B cell (primary cell): ENCODE measurements at regions not wholly inside any gene's neighbourhood (a gene's known extent, or its start where the extent isn't known, plus 50 kb on each side); places are given as distances from the start of the nearest gene placed in this dataset.

Experiments used
- ATAC-seq: fragments of 200-7000 bp; cut with Tn5 transposase; one replicate; pipeline ENCODE4 v1.10.0; 2021; ENCODE audit warnings: low read depth, mild to moderate bottlenecking, moderate number of reproducible peaks, moderate library complexity
- CTCF ChIA-PET: fragments of 350-600 bp; sonication (Branson Sonifier 250); formaldehyde crosslinking; loops from one replicate; lab custom pipeline; 2021; ENCODE audit warnings: antibody characterized with exemption, inconsistent platforms; lab: Charles Lee
- POLR2A ChIA-PET: fragments of 350-600 bp; sonication (Branson Sonifier 250); formaldehyde crosslinking; loops from one replicate; lab custom pipeline; 2021; ENCODE audit warnings: antibody characterized with exemption; lab: Charles Lee
- DNase-seq: peaks from one replicate; pipeline ENCODE4 v3.0.0; 2013
- H2AFZ ChIP-seq: 2 replicates; pipeline ENCODE4 v1.6.1; 2012; ENCODE audit warnings: mild to moderate bottlenecking, low read depth, low read length; ENCODE audit not compliant: insufficient read depth, poor library complexity, severe bottlenecking
- H3K27ac ChIP-seq, 2 donors: 1 replicate in 1 of 2; 2 replicates in 1 of 2; pipeline ENCODE4 v1.5.1; 2012 to 2013; ENCODE audit warnings: low read length in 2 of 2, mild to moderate bottlenecking in 2 of 2, moderate library complexity in 1 of 2
- H3K27me3 ChIP-seq, 4 experiments: fragments of 200-600 bp in 1 of 4; sonication (generic) in 1 of 4; replicated peaks in 1 of 4; 1 replicate in 2 of 4; 2 replicates in 2 of 4; pipeline versions ENCODE4 v1.6.1 to v1.7.0; 2013 to 2016; ENCODE audit warnings: low read length in 3 of 4, mild to moderate bottlenecking in 2 of 4, mixed read lengths in 1 of 4, moderate library complexity in 1 of 4; ENCODE audit not compliant: insufficient read depth in 4 of 4, control insufficient read depth in 3 of 4; ENCODE audit errors: control extremely low read depth in 1 of 4
- H3K36me3 ChIP-seq, 2 experiments: replicated peaks in 1 of 2; 1 replicate in 1 of 2; 2 replicates in 1 of 2; pipeline versions ENCODE4 v1.6.1 to v1.7.1; 2013; ENCODE audit warnings: low read length in 1 of 2; ENCODE audit not compliant: insufficient read depth in 2 of 2, control insufficient read depth in 1 of 2; ENCODE audit errors: control extremely low read depth in 1 of 2, extremely low read depth in 1 of 2
- H3K4me1 ChIP-seq, 2 donors: fragments of 200-600 bp in 1 of 2; sonication (generic) in 1 of 2; 1 replicate in 1 of 2; 2 replicates in 1 of 2; pipeline versions ENCODE4 v1.5.1 to v1.6.1; 2013 to 2017; ENCODE audit warnings: low read length in 2 of 2; ENCODE audit not compliant: control insufficient read depth in 2 of 2, insufficient read depth in 2 of 2
- H3K4me2 ChIP-seq: replicated peaks from 2 replicates; pipeline ENCODE3; 2012; ENCODE audit warnings: mild to moderate bottlenecking, low read depth, low read length; ENCODE audit not compliant: poor library complexity, severe bottlenecking
- H3K4me3 ChIP-seq, 5 experiments: fragments of 200-600 bp in 1 of 5; sonication (generic) in 1 of 5; 1 replicate in 3 of 5; 2 replicates in 2 of 5; pipeline versions ENCODE4 v1.5.1 to v1.7.0; 2011 to 2016; ENCODE audit warnings: low read length in 4 of 5, mild to moderate bottlenecking in 4 of 5, low read depth in 2 of 5, control low read depth in 1 of 5, moderate library complexity in 1 of 5; ENCODE audit not compliant: insufficient read depth in 1 of 5; ENCODE audit errors: control extremely low read depth in 1 of 5, extremely low read depth in 1 of 5
- H3K79me2 ChIP-seq: fragments of 200-600 bp; sonication (generic); one replicate; pipeline ENCODE4 v1.6.0; 2016; ENCODE audit warnings: low read length; ENCODE audit not compliant: control insufficient read depth, insufficient read depth
- H3K9ac ChIP-seq: fragments of 200-600 bp; sonication (generic); 2 replicates; pipeline ENCODE4 v1.6.1; 2017; ENCODE audit warnings: mild to moderate bottlenecking, low read length, moderate library complexity
- H3K9me3 ChIP-seq, 3 donors: one replicate each; pipeline versions ENCODE4 v1.6.1 to v1.7.1; 2013; ENCODE audit warnings: low read length in 2 of 3; ENCODE audit not compliant: control insufficient read depth in 2 of 3, insufficient read depth in 1 of 3; ENCODE audit errors: control extremely low read depth in 1 of 3
- H4K20me1 ChIP-seq: 2 replicates; pipeline ENCODE4 v1.6.0; 2012; ENCODE audit warnings: mild to moderate bottlenecking, low read length; ENCODE audit not compliant: insufficient read depth, control insufficient read depth, poor library complexity, severe bottlenecking
- H3K27ac Mint-ChIP-seq: one replicate; pipeline ENCODE4 v1.8.0; 2021; ENCODE audit warnings: mixed read lengths
- H3K27me3 Mint-ChIP-seq: one replicate; pipeline ENCODE4 v1.8.0; 2021; ENCODE audit warnings: mixed read lengths
- H3K4me1 Mint-ChIP-seq: one replicate; pipeline ENCODE4 v1.8.0; 2021; ENCODE audit warnings: mixed read lengths
- H3K4me3 Mint-ChIP-seq: one replicate; pipeline ENCODE4 v1.8.0; 2021; ENCODE audit warnings: mixed read lengths
- H3K9me3 Mint-ChIP-seq: one replicate; pipeline ENCODE4 v1.8.0; 2022; ENCODE audit warnings: mixed read lengths; ENCODE audit not compliant: insufficient read depth
- EZH2 ChIP-seq: IDR thresholded peaks from 2 replicates; pipeline ENCODE4 v1.6.1; 2012; ENCODE audit warnings: borderline replicate concordance, low read depth, mild to moderate bottlenecking, moderate library complexity, low read length; ENCODE audit not compliant: insufficient read depth, poor library complexity, severe bottlenecking
- WGBS: methylation state at CpG from one replicate; pipeline ENCODE4 v1.1.5; 2013; ENCODE audit warnings: missing lambda C conversion rate; ENCODE audit not compliant: insufficient coverage; 5-methylcytosine and 5-hydroxymethylcytosine counted together
- intact Hi-C: fragments of 100-400 bp; cut with micrococcal nuclease; formaldehyde crosslinking; loops from one replicate; pipeline ENCODE4 v1.10.0; 2022
- TF ChIP-seq, protein P1 (sequence below): fragments of 200-600 bp; IDR thresholded peaks from one replicate; pipeline ENCODE4 v1.8.0; 2022; ENCODE audit warnings: antibody characterized with exemption, mild to moderate bottlenecking

DNA sequence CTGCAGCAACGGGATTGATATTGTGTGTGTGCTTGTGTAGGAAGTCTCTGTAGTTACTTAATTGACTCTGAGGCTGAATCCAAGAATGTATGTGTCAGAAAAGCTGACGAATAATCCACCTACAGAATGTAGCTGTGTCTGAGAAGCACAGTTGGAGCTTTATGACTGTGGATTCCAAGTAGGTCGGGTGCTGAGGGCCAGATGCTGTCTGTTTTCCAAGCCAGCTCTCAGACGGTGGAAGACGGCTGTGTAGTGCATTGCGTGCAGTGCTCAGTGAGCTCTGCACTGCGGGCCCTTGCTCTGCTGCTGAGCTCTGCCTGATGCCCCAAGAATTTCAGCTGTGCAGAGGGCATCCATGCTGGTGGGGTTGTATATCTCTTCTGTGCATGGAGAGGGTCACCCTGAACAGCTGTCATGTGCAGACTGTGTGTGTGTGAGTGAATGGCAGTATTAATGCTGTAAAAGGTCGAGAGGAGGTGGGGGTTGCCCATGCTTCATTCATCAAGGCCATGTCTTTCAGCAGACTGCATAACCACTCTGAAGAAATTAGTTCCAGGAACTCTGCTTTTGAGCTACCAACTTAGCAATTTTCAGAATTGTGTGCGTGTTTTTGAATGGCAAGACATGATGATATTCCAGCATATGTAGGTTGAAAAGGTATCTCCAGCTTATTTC, 154.1 kb upstream of the USP9Y start:
- DNase-seq (no peak), ATAC-seq (no peak)
- ChIA-PET CTCF (no interaction called here), POLR2A (no interaction called here)
- H3K4me1 ChIP-seq, result peaks cover 0 to 12% of the 10 kb centered on the region in 2 donors
- Mint-ChIP-seq H3K4me1 (no peaks in the 10 kb centered on the region), H3K4me3 (no peak overlapping the region), H3K27ac (no peak overlapping the region), H3K9me3 (no peaks in the 10 kb centered on the region), H3K27me3 (no peaks in the 10 kb centered on the region)
- intact Hi-C loops, result no loop called here
- no peaks in the 10 kb centered on the region for H3K9me3 ChIP-seq
- WGBS, result 100% methylated on average over 1 of the region's 9 CpGs
- no peak overlapping the region for H3K4me2 ChIP-seq
- no peak for TF ChIP-seq EZH2
- TF ChIP-seq, protein P1, sequence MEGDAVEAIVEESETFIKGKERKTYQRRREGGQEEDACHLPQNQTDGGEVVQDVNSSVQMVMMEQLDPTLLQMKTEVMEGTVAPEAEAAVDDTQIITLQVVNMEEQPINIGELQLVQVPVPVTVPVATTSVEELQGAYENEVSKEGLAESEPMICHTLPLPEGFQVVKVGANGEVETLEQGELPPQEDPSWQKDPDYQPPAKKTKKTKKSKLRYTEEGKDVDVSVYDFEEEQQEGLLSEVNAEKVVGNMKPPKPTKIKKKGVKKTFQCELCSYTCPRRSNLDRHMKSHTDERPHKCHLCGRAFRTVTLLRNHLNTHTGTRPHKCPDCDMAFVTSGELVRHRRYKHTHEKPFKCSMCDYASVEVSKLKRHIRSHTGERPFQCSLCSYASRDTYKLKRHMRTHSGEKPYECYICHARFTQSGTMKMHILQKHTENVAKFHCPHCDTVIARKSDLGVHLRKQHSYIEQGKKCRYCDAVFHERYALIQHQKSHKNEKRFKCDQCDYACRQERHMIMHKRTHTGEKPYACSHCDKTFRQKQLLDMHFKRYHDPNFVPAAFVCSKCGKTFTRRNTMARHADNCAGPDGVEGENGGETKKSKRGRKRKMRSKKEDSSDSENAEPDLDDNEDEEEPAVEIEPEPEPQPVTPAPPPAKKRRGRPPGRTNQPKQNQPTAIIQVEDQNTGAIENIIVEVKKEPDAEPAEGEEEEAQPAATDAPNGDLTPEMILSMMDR, result no peak
- H2AFZ ChIP-seq, result no peak overlapping the region
- H3K27ac ChIP-seq, result no peak overlapping the region
- H3K4me3 ChIP-seq, result no peak overlapping the region
- H3K79me2 ChIP-seq, result no peaks in the 10 kb centered on the region
- no peaks in the 10 kb centered on the region for H4K20me1 ChIP-seq
- no peaks in the 10 kb centered on the region for H3K27me3 ChIP-seq
- H3K36me3 ChIP-seq, result no peaks in the 10 kb centered on the region
- H3K9ac ChIP-seq, result no peak overlapping the region

DNA sequence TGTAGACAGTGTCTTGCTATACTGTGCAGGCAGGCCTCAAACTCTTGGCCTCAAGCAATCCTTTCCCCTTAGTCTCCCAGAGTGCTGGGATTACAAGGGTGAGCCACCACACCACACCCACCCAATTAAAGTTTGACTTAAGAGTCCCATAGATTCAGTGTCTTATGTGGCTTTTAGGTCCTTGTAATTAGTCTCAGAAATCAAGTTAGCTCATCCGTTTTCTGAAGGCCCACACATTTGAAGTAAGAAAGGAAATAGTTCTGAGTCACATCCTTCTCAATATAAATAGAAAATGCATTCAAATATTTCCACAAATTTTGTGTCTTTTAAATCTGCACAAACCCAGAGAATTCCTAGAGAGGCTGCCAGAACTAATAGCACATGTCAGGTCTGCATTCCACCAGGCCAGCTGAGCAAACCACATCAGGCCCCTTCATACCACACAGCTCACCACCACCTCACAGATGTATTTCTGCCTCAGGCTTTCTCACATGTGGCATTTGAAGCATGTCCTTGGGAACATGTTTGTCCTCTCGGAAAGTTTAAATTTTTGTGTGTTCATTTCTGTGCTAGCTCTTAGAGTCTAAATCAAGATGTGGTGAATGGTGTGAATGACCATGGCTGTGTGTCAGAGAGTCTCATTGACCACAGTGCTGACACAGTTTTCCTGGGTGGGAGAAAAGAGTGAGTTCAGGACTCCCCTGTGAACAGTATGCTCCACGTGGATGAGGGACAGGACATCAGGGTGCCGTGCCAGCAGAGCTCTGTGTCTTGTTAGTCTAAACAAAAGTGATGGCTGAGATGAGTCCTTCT, 148.4 kb upstream of the USP9Y start:
- Mint-ChIP-seq H3K4me1 (no peaks in the 10 kb centered on the region), H3K27me3 (no peaks in the 10 kb centered on the region), H3K4me3 (no peak overlapping the region), H3K9me3 (no peaks in the 10 kb centered on the region), H3K27ac (no peak overlapping the region)
- ATAC-seq (no peak), DNase-seq (no peak)
- Histone ChIP-seq H2AFZ (no peak overlapping the region), H4K20me1 (no peaks in the 10 kb centered on the region), H3K36me3 (no peaks in the 10 kb centered on the region), H3K27me3 (no peaks in the 10 kb centered on the region), H3K27ac (no peak overlapping the region), H3K4me1 (no peaks in the 10 kb centered on the region), H3K4me3 (no peak overlapping the region), H3K9ac (no peak overlapping the region), H3K79me2 (no peaks in the 10 kb centered on the region), H3K9me3 (no peaks in the 10 kb centered on the region), H3K4me2 (no peak overlapping the region)
- ChIA-PET POLR2A (no interaction called here), CTCF (no interaction called here)
- intact Hi-C loops, result no loop called here
- WGBS, result 40% methylated on average over 1 of the region's 4 CpGs
- TF ChIP-seq, protein P1, result no peak
- no peak for TF ChIP-seq EZH2
